ENCODE measurements at regions not wholly inside any gene's neighbourhood (a gene's known extent, or its start where the extent isn't known, plus 50 kb on each side); places are given as distances from the start of the nearest gene placed in this dataset.

DNA sequence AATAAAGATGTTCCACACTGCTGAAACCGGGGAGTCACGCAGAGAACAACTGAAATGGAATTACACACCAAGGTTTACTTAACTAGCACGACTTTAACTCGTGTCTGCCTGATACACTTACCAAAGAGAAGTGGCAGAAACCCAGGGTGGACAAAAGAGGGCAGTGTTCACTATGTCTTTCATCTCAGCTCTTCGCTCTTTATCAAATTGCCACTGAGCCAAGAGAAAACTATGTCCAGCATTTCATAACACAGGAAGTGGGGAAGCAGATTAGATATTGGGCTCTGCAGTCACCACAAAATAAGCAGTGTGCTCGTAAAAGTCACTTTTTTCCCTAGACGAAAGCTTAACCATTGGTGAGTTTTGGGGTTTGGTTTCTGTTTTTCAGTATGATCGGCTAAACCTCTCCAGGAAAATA is 155.7 kb downstream of the CHIC2 start (continued):
- TF ChIP-seq, protein P1, sequence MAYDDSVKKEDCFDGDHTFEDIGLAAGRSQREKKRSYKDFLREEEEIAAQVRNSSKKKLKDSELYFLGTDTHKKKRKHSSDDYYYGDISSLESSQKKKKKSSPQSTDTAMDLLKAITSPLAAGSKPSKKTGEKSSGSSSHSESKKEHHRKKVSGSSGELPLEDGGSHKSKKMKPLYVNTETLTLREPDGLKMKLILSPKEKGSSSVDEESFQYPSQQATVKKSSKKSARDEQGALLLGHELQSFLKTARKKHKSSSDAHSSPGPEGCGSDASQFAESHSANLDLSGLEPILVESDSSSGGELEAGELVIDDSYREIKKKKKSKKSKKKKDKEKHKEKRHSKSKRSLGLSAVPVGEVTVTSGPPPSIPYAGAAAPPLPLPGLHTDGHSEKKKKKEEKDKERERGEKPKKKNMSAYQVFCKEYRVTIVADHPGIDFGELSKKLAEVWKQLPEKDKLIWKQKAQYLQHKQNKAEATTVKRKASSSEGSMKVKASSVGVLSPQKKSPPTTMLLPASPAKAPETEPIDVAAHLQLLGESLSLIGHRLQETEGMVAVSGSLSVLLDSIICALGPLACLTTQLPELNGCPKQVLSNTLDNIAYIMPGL (CRISPR knock-in tag; IDR thresholded peaks at IDR 0.05; ENCODE audit: borderline replicate concordance in 1 of 2, low read depth in 1 of 2): peak in 1 of 2 experiments; percentile 73; a peak in 1 of 4 replicates
- TF ChIP-seq HNF4G (IDR thresholded peaks at IDR 0.05; ENCODE audit: borderline replicate concordance, low read depth, low read length) (no peak), HNF4G (CRISPR knock-in tag; IDR thresholded peaks at IDR 0.05; ENCODE audit: borderline replicate concordance, low read depth) (no peak), GABPB1 (CRISPR knock-in tag; IDR thresholded peaks at IDR 0.05) (peak; percentile 46; the same call in 1 of the 2 replicates), ZNF614 (CRISPR knock-in tag; IDR thresholded peaks at IDR 0.05; ENCODE audit: borderline replicate concordance) (0 out of 2 replicates have a peak, but pooled peaks have one; percentile 28), DNMT3B (CRISPR knock-in tag; conservative IDR thresholded peaks at IDR 0.05) (no peak), CBX5 (CRISPR knock-in tag; IDR thresholded peaks at IDR 0.05; ENCODE audit: borderline replicate concordance) (0 out of 2 replicates have a peak, but pooled peaks have one; percentile 31), ZNF770 (CRISPR knock-in tag; IDR thresholded peaks at IDR 0.05) (no peak), SOX5 (CRISPR knock-in tag; IDR thresholded peaks at IDR 0.05; ENCODE audit: borderline replicate concordance) (peak; percentile 66), FOXC1 (CRISPR knock-in tag; IDR thresholded peaks at IDR 0.05; ENCODE audit: borderline replicate concordance) (0 out of 2 replicates have a peak, but pooled peaks have one; percentile 31), ZNF337 (CRISPR knock-in tag; IDR thresholded peaks at IDR 0.05; ENCODE audit: borderline replicate concordance, low read depth) (no peak), ISL2 (CRISPR knock-in tag; IDR thresholded peaks at IDR 0.05) (peak; percentile 26; the same call in 1 of the 2 replicates), SYNCRIP (IDR thresholded peaks at IDR 0.05; ENCODE audit: insufficient read depth, low read depth, low read length) (no peak), ZFP37 (CRISPR knock-in tag; IDR thresholded peaks at IDR 0.05; ENCODE audit: borderline replicate concordance) (no peak), ZNF691 (CRISPR knock-in tag; IDR thresholded peaks at IDR 0.05; ENCODE audit: borderline replicate concordance, low read depth) (no peak), FUBP1 (CRISPR knock-in tag; IDR thresholded peaks at IDR 0.05; ENCODE audit: borderline replicate concordance) (no peak), ZNF850 (CRISPR knock-in tag; conservative IDR thresholded peaks at IDR 0.05) (no peak), GRHL1 (CRISPR knock-in tag; conservative IDR thresholded peaks at IDR 0.05) (no peak), SUZ12 (IDR thresholded peaks at IDR 0.05; ENCODE audit: low read depth, low read length) (no peak), TEAD3 (CRISPR knock-in tag; optimal IDR thresholded peaks at IDR 0.05; ENCODE audit: borderline replicate concordance) (peak; percentile 58), ZNF724P (CRISPR knock-in tag; IDR thresholded peaks at IDR 0.05; ENCODE audit: borderline replicate concordance) (no peak)
